Astrocyte of the cerebellum (primary cell): ENCODE measurements at regions not wholly inside any gene's neighbourhood (a gene's known extent, or its start where the extent isn't known, plus 50 kb on each side); places are given as distances from the start of the nearest gene placed in this dataset.

Experiments
- DNase-seq: peaks from one replicate; pipeline ENCODE4 v3.0.0-alpha.2; 2011; ENCODE audit warnings: low read depth
- H3K4me3 ChIP-seq: 2 replicates; pipeline ENCODE4 v1.5.1; 2011; ENCODE audit warnings: mild to moderate bottlenecking, low read depth, low read length, moderate library complexity
- in situ Hi-C: cut with HindIII; loops from 2 replicates; pipeline ENCODE4 v1.10.0; 2017; ENCODE audit warnings: low sequenced_read_pairs
- TF ChIP-seq, protein P1 (sequence below): IDR thresholded peaks from 2 replicates; pipeline ENCODE4 v1.5.1; 2012; ENCODE audit warnings: low read length, low read depth, moderate library complexity, mild to moderate bottlenecking; ENCODE audit errors: missing control alignments

DNA sequence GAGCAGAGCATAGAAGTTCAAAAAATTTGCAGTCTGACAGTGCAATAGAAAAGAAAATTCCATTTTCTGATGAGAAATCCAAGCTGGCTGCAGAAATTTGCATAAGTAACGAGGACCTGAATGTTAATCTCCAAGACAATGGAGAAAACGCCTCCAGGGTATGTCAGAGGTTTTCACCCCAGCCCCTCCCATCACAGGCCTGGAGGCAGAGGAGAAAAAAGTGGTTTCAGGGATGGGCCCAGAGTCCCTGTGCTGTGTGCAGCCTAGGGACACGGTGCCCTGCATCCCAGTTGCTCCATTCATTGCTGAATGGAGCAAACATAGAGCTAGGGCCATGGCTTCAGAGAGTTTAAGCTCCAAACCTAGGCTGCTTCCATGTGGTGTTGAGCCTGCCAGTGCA, 327.9 kb upstream of the KHDRBS2 start:
- TF ChIP-seq, protein P1, sequence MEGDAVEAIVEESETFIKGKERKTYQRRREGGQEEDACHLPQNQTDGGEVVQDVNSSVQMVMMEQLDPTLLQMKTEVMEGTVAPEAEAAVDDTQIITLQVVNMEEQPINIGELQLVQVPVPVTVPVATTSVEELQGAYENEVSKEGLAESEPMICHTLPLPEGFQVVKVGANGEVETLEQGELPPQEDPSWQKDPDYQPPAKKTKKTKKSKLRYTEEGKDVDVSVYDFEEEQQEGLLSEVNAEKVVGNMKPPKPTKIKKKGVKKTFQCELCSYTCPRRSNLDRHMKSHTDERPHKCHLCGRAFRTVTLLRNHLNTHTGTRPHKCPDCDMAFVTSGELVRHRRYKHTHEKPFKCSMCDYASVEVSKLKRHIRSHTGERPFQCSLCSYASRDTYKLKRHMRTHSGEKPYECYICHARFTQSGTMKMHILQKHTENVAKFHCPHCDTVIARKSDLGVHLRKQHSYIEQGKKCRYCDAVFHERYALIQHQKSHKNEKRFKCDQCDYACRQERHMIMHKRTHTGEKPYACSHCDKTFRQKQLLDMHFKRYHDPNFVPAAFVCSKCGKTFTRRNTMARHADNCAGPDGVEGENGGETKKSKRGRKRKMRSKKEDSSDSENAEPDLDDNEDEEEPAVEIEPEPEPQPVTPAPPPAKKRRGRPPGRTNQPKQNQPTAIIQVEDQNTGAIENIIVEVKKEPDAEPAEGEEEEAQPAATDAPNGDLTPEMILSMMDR = no peak
- no peak for DNase-seq
- in situ Hi-C loops = no loop called here
- no peak overlapping the region for H3K4me3 ChIP-seq

DNA sequence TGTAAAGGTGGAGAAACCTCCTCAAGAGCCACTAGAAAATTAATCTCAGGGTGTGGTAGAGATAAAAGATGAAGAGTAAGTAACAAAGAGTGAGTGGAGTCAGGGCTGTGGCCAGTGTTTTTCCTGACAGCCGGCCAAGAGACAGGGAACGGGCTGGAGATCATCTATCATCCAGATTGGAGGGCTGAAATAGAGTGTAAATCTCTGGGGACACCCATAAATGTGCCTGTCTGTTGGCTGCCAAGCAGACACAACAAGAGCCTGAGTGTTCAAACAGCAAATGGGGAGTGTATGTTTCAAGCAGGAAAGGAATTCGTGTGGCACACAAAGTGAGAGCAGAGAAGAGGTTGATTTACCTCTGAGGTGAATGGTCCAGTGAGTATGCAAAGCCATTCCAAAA, 326.4 kb upstream of the KHDRBS2 start:
- in situ Hi-C loops = no loop called here
- TF ChIP-seq, protein P1 = no peak
- DNase-seq = no peak
- no peak overlapping the region for H3K4me3 ChIP-seq

DNA sequence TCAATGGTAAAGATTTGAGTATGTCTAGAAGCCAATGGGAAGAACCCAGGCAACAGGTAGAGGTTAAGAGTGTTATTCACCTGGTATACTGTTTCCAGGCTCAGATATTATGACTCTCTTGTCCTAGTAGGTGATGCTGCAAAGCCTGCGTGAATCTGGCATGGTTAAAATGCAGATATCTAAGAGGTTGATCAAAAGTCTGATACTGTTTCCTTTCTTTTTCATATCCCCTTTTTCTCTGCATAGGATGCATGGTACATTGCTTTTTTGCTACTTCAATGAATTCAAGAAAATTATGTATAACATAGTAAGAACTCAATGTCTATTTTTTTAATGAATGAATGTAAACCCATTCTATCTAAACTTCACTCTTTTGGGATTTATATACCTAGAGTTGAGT, 284.3 kb upstream of the KHDRBS2 start:
- in situ Hi-C loops = no loop called here
- TF ChIP-seq, protein P1 = no peak
- no peak for DNase-seq

DNA sequence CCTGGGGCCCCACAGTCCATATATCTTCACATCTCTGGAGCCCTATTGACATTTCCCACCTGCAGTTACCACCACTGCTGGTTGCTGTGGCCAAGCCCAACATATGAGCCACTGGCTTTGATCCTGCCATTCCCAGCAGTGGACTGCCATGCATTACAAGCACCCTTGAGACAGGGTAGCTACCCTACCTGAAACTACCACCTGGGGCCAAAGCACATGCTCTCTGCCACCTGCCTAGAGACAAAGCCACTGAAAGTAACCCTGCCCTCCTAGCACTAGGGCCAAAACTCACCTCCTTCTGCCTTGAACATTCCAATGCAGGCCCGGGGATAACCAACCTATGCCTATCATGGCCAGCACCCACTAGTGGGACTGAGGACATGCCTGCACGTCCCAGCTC, 255.5 kb upstream of the KHDRBS2 start:
- no peak overlapping the region for H3K4me3 ChIP-seq
- DNase-seq = no peak
- in situ Hi-C loops = no loop called here
- TF ChIP-seq, protein P1 = no peak

More for the DNA sequence above, 284.3 kb upstream of the KHDRBS2 start:
- no peak overlapping the region for H3K4me3 ChIP-seq

DNA sequence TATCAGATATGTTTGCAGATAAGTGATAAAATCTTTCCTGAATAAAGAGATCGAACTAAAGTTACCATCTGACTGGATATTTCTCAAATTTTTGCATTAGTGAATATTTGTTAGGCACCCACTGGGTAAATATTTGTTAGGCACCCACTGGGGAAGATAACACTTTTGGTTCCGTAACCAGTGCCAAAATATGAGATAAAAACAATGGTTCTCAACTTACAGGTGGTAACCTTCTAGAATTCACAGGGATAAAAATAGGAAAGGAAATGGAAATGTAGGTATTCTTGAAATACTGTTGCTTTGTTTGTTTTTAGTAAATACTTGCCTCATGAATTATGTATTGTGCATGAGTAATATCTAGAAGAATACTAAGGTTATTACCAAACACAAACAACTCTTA, 245.0 kb upstream of the KHDRBS2 start:
- TF ChIP-seq, protein P1 = no peak
- in situ Hi-C loops = no loop called here
- DNase-seq = no peak
- H3K4me3 ChIP-seq = no peak overlapping the region

DNA sequence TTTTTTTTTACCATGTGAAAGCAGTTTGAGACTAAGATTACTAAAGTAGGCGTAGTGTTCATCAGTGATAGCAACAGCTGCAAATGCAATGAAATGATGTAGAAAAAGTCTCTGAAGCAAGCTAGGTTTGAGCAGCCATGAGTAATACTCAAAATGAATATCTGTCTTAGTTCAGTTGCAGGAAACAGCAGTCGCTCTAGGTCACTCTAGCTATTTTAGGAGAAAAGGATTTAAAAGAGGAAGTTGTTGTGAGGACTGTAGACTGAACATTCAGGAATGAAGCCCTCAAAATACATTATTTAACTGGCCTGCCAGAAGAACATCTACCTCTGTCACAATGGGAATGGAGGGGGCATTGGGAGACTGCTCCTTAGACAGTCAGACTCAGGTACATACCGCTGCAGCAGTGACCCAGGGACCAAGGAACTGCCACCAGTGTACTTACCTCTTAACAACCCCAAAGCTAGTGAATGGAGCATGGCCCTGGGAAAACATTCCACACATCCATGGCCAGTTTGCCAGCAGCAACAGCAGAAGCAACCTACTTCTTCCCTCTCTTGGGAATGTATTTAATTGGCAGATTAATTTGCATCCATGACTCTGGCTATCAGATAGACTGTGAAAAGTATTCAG, 243.0 kb upstream of the KHDRBS2 start:
- in situ Hi-C loops = no loop called here
- H3K4me3 ChIP-seq = no peak overlapping the region
- DNase-seq = no peak
- TF ChIP-seq, protein P1 = no peak
